Right cardiac atrium (tissue), 5 donors: ENCODE measurements at regions not wholly inside any gene's neighbourhood (a gene's known extent, or its start where the extent isn't known, plus 50 kb on each side); places are given as distances from the start of the nearest gene placed in this dataset.
"Not testable (repeated sequence)": the region's sequence is repeated elsewhere in the genome, so short reads cannot be mapped to it uniquely, and the experiment has no call there.

ENCODE experiments used
- ATAC-seq, 2 donors: fragments of 200-7000 bp; cut with Tn5 transposase; one replicate each; pipeline versions ENCODE4 v1.8.0 to v1.9.1; 2020; ENCODE audit warnings: moderate library complexity in 2 of 2, mild to moderate bottlenecking in 1 of 2
- DNase-seq, 3 donors: peaks; one replicate each; pipeline ENCODE4 v3.0.0-alpha.2; 2020
- H3K27ac ChIP-seq: one replicate; pipeline ENCODE4 v1.5.1; 2013; ENCODE audit warnings: mild to moderate bottlenecking, low read length, control low read depth, moderate library complexity
- H3K27me3 ChIP-seq: one replicate; pipeline ENCODE4 v1.6.1; 2013; ENCODE audit not compliant: control insufficient read depth, insufficient read depth
- H3K4me1 ChIP-seq: one replicate; pipeline ENCODE4 v1.6.1; 2013; ENCODE audit warnings: low read length; ENCODE audit not compliant: control insufficient read depth, insufficient read depth
- H3K4me3 ChIP-seq: one replicate; pipeline ENCODE4 v1.5.1; 2013; ENCODE audit warnings: low read length, control low read depth
- H3K9me3 ChIP-seq: one replicate; pipeline ENCODE4 v1.6.1; 2013; ENCODE audit warnings: low read length; ENCODE audit not compliant: control insufficient read depth
- WGBS: extraction: QIAGEN DNeasy Blood & Tissue Kit; methylation state at CpG from one replicate; pipeline ENCODE4 v1.1.7; 2013; 5-methylcytosine and 5-hydroxymethylcytosine counted together
- intact Hi-C, 4 donors: fragments of 100-400 bp; cut with DNase I; formaldehyde crosslinking; loops; one replicate each; pipeline versions ENCODE4 v1.11.0 to v1.14.0; 2022 to 2023
- donor health status: healthy with polysubstance abuse.
- donor health status: DM: no; HTN: yes; CAD: no.
- donor health status: DM: no; HTN: no; CAD: no.
- donor health status: DM: no; HTN: yes; CAD: no; lungs with severe emphysema.
- donor health status: DM: yes; HTN: yes; CAD: no.

- Histone ChIP-seq H3K9me3 (peaks cover 2% of the 10 kb centered on the region), H3K4me1 (no peaks in the 10 kb centered on the region), H3K27me3 (no peaks in the 10 kb centered on the region), H3K27ac (no peak overlapping the region), H3K4me3 (no peak overlapping the region)
- ATAC-seq (no peak), DNase-seq (no peak)
- WGBS, result 87% methylated on average over 2 of the region's 2 CpGs
- intact Hi-C loops, result no loop called here
Observed at GRCh38 chr20:51171141-51171540, 148.2 kb upstream of the KCNG1 start.

- ATAC-seq, result no peak
- WGBS, result 83% methylated on average over 3 of the region's 3 CpGs
- H3K4me1 ChIP-seq, result no peaks in the 10 kb centered on the region
Observed at GRCh38 chr20:51169813-51170212, 146.9 kb upstream of the KCNG1 start.

GRCh38 chr20:51167911-51168310 lies 145.0 kb upstream of the KCNG1 start:
- intact Hi-C loops, H3K27ac ChIP-seq, ATAC-seq, H3K9me3 ChIP-seq, DNase-seq, H3K27me3 ChIP-seq, H3K4me3 ChIP-seq, H3K4me1 ChIP-seq: not testable (repeated sequence)
- 88% methylated on average over 4 of the region's 4 CpGs for WGBS

More at GRCh38 chr20:51169813-51170212, 146.9 kb upstream of the KCNG1 start:
- Histone ChIP-seq H3K27me3 (peaks cover 2% of the 10 kb centered on the region), H3K9me3 (peaks cover 2% of the 10 kb centered on the region), H3K4me3 (no peak overlapping the region), H3K27ac (no peak overlapping the region)
- no peak for DNase-seq
- intact Hi-C loops, result no loop called here

- 83% methylated on average over 3 of the region's 3 CpGs for WGBS
- peaks cover 2% of the 10 kb centered on the region for H3K27me3 ChIP-seq
- DNase-seq, result no peak
- H3K4me1 ChIP-seq, result no peaks in the 10 kb centered on the region
- no peak for ATAC-seq
- intact Hi-C loops, result no loop called here
- no peak overlapping the region for H3K27ac ChIP-seq
- no peak overlapping the region for H3K4me3 ChIP-seq
- H3K9me3 ChIP-seq, result no peaks in the 10 kb centered on the region
Observed at GRCh38 chr20:51166489-51166888, 143.6 kb upstream of the KCNG1 start.

- no peak overlapping the region for H3K27ac ChIP-seq
- no peak for ATAC-seq
- H3K4me3 ChIP-seq, result no peak overlapping the region
- 81% methylated on average over 9 of the region's 9 CpGs for WGBS
- intact Hi-C loops, result no loop called here
- H3K27me3 ChIP-seq, result peaks cover 2% of the 10 kb centered on the region
- DNase-seq, result no peak
- no peaks in the 10 kb centered on the region for H3K9me3 ChIP-seq
- no peaks in the 10 kb centered on the region for H3K4me1 ChIP-seq
Observed at GRCh38 chr20:51165131-51165530, 142.2 kb upstream of the KCNG1 start.

GRCh38 chr20:51164731-51165130 lies 141.8 kb upstream of the KCNG1 start:
- 89% methylated on average over 2 of the region's 2 CpGs for whole genome bisulfite sequencing
- H3K9me3 ChIP-seq, result no peaks in the 10 kb centered on the region
- H3K27me3 ChIP-seq, result peaks cover 2% of the 10 kb centered on the region

GRCh38 chr20:51163996-51164600 lies 141.2 kb upstream of the KCNG1 start:
- Histone ChIP-seq H3K27ac (no peak overlapping the region), H3K27me3 (peaks cover 2% of the 10 kb centered on the region), H3K4me1 (no peaks in the 10 kb centered on the region), H3K4me3 (no peak overlapping the region), H3K9me3 (no peaks in the 10 kb centered on the region)
- ATAC-seq (no peak), DNase-seq (no peak)
- intact Hi-C loops, result no loop called here
- 71% methylated on average over 13 of the region's 13 CpGs for WGBS

More at GRCh38 chr20:51164731-51165130, 141.8 kb upstream of the KCNG1 start:
- Histone ChIP-seq H3K27ac (no peak overlapping the region), H3K4me1 (no peaks in the 10 kb centered on the region), H3K4me3 (no peak overlapping the region)
- no peak for DNase-seq
- no peak for ATAC-seq
- intact Hi-C loops, result no loop called here

- no peaks in the 10 kb centered on the region for H3K9me3 ChIP-seq
- H3K27ac ChIP-seq, result no peak overlapping the region
- H3K27me3 ChIP-seq, result peaks cover 2% of the 10 kb centered on the region
- DNase-seq (no peak), ATAC-seq (no peak)
- 57% methylated on average over 6 of the region's 6 CpGs for WGBS
- H3K4me1 ChIP-seq, result no peaks in the 10 kb centered on the region
- intact Hi-C loops, result no loop called here
- no peak overlapping the region for H3K4me3 ChIP-seq
Observed at GRCh38 chr20:51162015-51162414, 139.1 kb upstream of the KCNG1 start.

GRCh38 chr20:51160821-51161220 lies 137.9 kb upstream of the KCNG1 start:
- 73% methylated on average over 6 of the region's 6 CpGs for WGBS
- ATAC-seq, result no peak
- H3K9me3 ChIP-seq, result no peaks in the 10 kb centered on the region
- intact Hi-C loops, result no loop called here
- H3K27me3 ChIP-seq, result no peaks in the 10 kb centered on the region
- no peak for DNase-seq
- H3K27ac ChIP-seq, result no peak overlapping the region
- no peaks in the 10 kb centered on the region for H3K4me1 ChIP-seq
- H3K4me3 ChIP-seq, result no peak overlapping the region

GRCh38 chr20:51159981-51160380 lies 137.1 kb upstream of the KCNG1 start:
- 67% methylated on average over 2 of the region's 2 CpGs for WGBS

GRCh38 chr20:51159303-51159702 lies 136.4 kb upstream of the KCNG1 start:
- no peak for DNase-seq
- 39% methylated on average over 8 of the region's 8 CpGs for WGBS
- intact Hi-C loops, result no loop called here
- Histone ChIP-seq H3K4me3 (no peak overlapping the region), H3K4me1 (no peaks in the 10 kb centered on the region), H3K9me3 (no peaks in the 10 kb centered on the region), H3K27ac (no peak overlapping the region), H3K27me3 (no peaks in the 10 kb centered on the region)
- ATAC-seq, result no peak

More at GRCh38 chr20:51159981-51160380, 137.1 kb upstream of the KCNG1 start:
- H3K27me3 ChIP-seq, result no peaks in the 10 kb centered on the region
- ATAC-seq (no peak), DNase-seq (no peak)
- H3K9me3 ChIP-seq, result no peaks in the 10 kb centered on the region
- intact Hi-C loops, result no loop called here
- H3K4me3 ChIP-seq, result no peak overlapping the region
- no peaks in the 10 kb centered on the region for H3K4me1 ChIP-seq
- H3K27ac ChIP-seq, result no peak overlapping the region

GRCh38 chr20:51158226-51158625 lies 135.3 kb upstream of the KCNG1 start:
- 75% methylated on average over 7 of the region's 7 CpGs for WGBS
- Histone ChIP-seq H3K27ac (no peak overlapping the region), H3K4me1 (no peaks in the 10 kb centered on the region), H3K27me3 (no peaks in the 10 kb centered on the region), H3K4me3 (no peak overlapping the region), H3K9me3 (no peaks in the 10 kb centered on the region)
- ATAC-seq (no peak), DNase-seq (no peak)
- intact Hi-C loops, result no loop called here
